ENCODE measurements at regions not wholly inside any gene's neighbourhood (a gene's known extent, or its start where the extent isn't known, plus 50 kb on each side); places are given as distances from the start of the nearest gene placed in this dataset.

GRCh38 chrX:17993062-17993461, 132.0 kb upstream of the RAI2 start:
- TF ChIP-seq, protein P1, sequence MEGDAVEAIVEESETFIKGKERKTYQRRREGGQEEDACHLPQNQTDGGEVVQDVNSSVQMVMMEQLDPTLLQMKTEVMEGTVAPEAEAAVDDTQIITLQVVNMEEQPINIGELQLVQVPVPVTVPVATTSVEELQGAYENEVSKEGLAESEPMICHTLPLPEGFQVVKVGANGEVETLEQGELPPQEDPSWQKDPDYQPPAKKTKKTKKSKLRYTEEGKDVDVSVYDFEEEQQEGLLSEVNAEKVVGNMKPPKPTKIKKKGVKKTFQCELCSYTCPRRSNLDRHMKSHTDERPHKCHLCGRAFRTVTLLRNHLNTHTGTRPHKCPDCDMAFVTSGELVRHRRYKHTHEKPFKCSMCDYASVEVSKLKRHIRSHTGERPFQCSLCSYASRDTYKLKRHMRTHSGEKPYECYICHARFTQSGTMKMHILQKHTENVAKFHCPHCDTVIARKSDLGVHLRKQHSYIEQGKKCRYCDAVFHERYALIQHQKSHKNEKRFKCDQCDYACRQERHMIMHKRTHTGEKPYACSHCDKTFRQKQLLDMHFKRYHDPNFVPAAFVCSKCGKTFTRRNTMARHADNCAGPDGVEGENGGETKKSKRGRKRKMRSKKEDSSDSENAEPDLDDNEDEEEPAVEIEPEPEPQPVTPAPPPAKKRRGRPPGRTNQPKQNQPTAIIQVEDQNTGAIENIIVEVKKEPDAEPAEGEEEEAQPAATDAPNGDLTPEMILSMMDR (IDR thresholded peaks at IDR 0.05; ENCODE audit: insufficient read depth, low read depth, low read length), result no peak
- POLR2A ChIA-PET, result no interaction called here
- Histone ChIP-seq H3K27me3 (ENCODE audit: control insufficient read depth, insufficient read depth, low read length) (no peaks in the 10 kb centered on the region), H3K36me3 (ENCODE audit: control insufficient read depth, insufficient read depth, low read length) (no peaks in the 10 kb centered on the region), H3K4me3 (ENCODE audit: low read depth, low read length) (no peak overlapping the region)
- CTCF ChIA-PET, result no interaction called here
- no peak for DNase-seq (ENCODE audit: low read depth)

DNA sequence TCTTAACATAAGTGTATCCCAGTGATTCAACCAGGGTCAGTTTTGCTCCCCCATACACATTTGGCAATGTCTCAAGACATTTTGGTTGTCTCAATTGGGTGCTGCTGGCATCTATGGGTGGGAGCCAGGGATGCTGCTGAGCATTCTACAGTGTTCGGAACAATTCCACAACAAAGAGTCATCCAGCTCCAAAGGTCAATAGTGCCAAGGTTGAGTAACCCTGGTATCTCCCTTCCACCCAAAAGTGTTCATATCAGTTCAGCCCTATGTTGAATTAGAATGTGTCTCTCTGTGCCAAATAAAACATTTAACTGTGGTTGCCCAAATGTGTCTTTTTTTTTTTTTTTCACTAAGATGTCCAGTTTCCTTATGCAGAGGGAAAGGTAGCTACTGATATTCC, 129.4 kb upstream of the RAI2 start:
- H3K27me3 ChIP-seq (ENCODE audit: control insufficient read depth, insufficient read depth, low read length), result no peaks in the 10 kb centered on the region
- TF ChIP-seq, protein P1 (IDR thresholded peaks at IDR 0.05; ENCODE audit: insufficient read depth, low read depth, low read length), result no peak
- CTCF ChIA-PET, result interaction anchor here (0.6 kb wide), 1 partner anchor 1280 kb away, joined by 3 read pairs; no protein-coding TSS in a partner anchor
- H3K4me3 ChIP-seq (ENCODE audit: low read depth, low read length), result no peak overlapping the region
- no peaks in the 10 kb centered on the region for H3K36me3 ChIP-seq (ENCODE audit: control insufficient read depth, insufficient read depth, low read length)
- POLR2A ChIA-PET, result no interaction called here
- no peak for DNase-seq (ENCODE audit: low read depth)

- Histone ChIP-seq H3K36me3 (ENCODE audit: control insufficient read depth, insufficient read depth, low read length) (no peaks in the 10 kb centered on the region), H3K27me3 (ENCODE audit: control insufficient read depth, insufficient read depth, low read length) (no peaks in the 10 kb centered on the region), H3K4me3 (ENCODE audit: low read depth, low read length) (no peak overlapping the region)
- ChIA-PET CTCF (no interaction called here), POLR2A (no interaction called here)
- no peak for DNase-seq (ENCODE audit: low read depth)
- TF ChIP-seq, protein P1 (IDR thresholded peaks at IDR 0.05; ENCODE audit: insufficient read depth, low read depth, low read length), result no peak
These were observed 126.7 kb upstream of the RAI2 start for GRCh38 chrX:17987783-17988182.

DNA sequence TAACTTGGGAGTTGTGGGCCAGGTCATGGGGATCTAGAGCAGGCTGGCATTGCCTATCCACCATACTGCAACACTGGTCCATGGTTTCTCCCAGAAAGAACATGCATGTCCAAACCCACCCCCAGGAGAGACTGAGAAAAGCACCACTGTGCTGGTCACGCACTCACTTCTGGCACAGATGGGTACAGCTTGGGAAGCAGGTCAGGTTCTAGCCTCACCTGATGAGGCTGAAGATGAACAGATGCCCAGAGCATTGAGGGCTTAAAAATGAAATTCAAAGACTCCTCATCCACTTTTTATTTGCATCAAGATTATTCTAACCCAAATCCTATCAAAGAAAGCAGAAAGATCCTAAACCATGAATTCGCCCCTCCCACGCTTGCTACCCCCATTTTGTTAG, 125.9 kb upstream of the RAI2 start:
- Histone ChIP-seq H3K4me3 (ENCODE audit: low read depth, low read length) (no peak overlapping the region), H3K27me3 (ENCODE audit: control insufficient read depth, insufficient read depth, low read length) (no peaks in the 10 kb centered on the region), H3K36me3 (ENCODE audit: control insufficient read depth, insufficient read depth, low read length) (no peaks in the 10 kb centered on the region)
- CTCF ChIA-PET, result no interaction called here
- POLR2A ChIA-PET, result no interaction called here
- TF ChIP-seq, protein P1 (IDR thresholded peaks at IDR 0.05; ENCODE audit: insufficient read depth, low read depth, low read length), result no peak
- no peak for DNase-seq (ENCODE audit: low read depth)

GRCh38 chrX:17986440-17986839, 125.3 kb upstream of the RAI2 start:
- Histone ChIP-seq H3K36me3 (ENCODE audit: control insufficient read depth, insufficient read depth, low read length) (no peaks in the 10 kb centered on the region), H3K27me3 (ENCODE audit: control insufficient read depth, insufficient read depth, low read length) (no peaks in the 10 kb centered on the region), H3K4me3 (ENCODE audit: low read depth, low read length) (no peak overlapping the region)
- DNase-seq (ENCODE audit: low read depth), result no peak
- TF ChIP-seq, protein P1 (IDR thresholded peaks at IDR 0.05; ENCODE audit: insufficient read depth, low read depth, low read length), result no peak
- ChIA-PET POLR2A (no interaction called here), CTCF (no interaction called here)
